ENCODE measurements at regions not wholly inside any gene's neighbourhood (a gene's known extent, or its start where the extent isn't known, plus 50 kb on each side); places are given as distances from the start of the nearest gene placed in this dataset.

- Mint-ChIP-seq H3K27me3 (ENCODE audit: unreplicated experiment) (no peaks in the 10 kb centered on the region), H3K27ac (ENCODE audit: unreplicated experiment) (no peak overlapping the region), H3K36me3 (ENCODE audit: low read depth, unreplicated experiment) (no peaks in the 10 kb centered on the region), H3K4me1 (ENCODE audit: unreplicated experiment) (no peaks in the 10 kb centered on the region), H3K4me3 (ENCODE audit: unreplicated experiment) (no peak overlapping the region), H3K9me3 (ENCODE audit: unreplicated experiment) (no peaks in the 10 kb centered on the region)
- DNase-seq (ENCODE audit: low spot score) = no peak
- TF ChIP-seq CTCF (IDR thresholded peaks at IDR 0.05; ENCODE audit: unreplicated experiment) = no peak
Observed at GRCh38 chr10:3714531-3714930, 70.5 kb downstream of the KLF6 start.

GRCh38 chr10:3712707-3713106 lies 72.3 kb downstream of the KLF6 start:
- no peaks in the 10 kb centered on the region for H3K9me3 Mint-ChIP-seq (ENCODE audit: unreplicated experiment)
- no peak overlapping the region for H3K4me3 Mint-ChIP-seq (ENCODE audit: unreplicated experiment)
- no peak overlapping the region for H3K27ac Mint-ChIP-seq (ENCODE audit: unreplicated experiment)
- no peaks in the 10 kb centered on the region for H3K36me3 Mint-ChIP-seq (ENCODE audit: low read depth, unreplicated experiment)
- no peaks in the 10 kb centered on the region for H3K4me1 Mint-ChIP-seq (ENCODE audit: unreplicated experiment)
- H3K27me3 Mint-ChIP-seq (ENCODE audit: unreplicated experiment) = no peaks in the 10 kb centered on the region
- no peak for DNase-seq (ENCODE audit: low spot score)
- no peak for TF ChIP-seq CTCF (IDR thresholded peaks at IDR 0.05; ENCODE audit: unreplicated experiment)

GRCh38 chr10:3711918-3712317 lies 73.1 kb downstream of the KLF6 start:
- Mint-ChIP-seq H3K4me1 (ENCODE audit: unreplicated experiment) (no peaks in the 10 kb centered on the region), H3K9me3 (ENCODE audit: unreplicated experiment) (no peaks in the 10 kb centered on the region), H3K27me3 (ENCODE audit: unreplicated experiment) (no peaks in the 10 kb centered on the region), H3K27ac (ENCODE audit: unreplicated experiment) (no peak overlapping the region), H3K4me3 (ENCODE audit: unreplicated experiment) (no peak overlapping the region), H3K36me3 (ENCODE audit: low read depth, unreplicated experiment) (no peaks in the 10 kb centered on the region)
- no peak for DNase-seq (ENCODE audit: low spot score)
- TF ChIP-seq CTCF (IDR thresholded peaks at IDR 0.05; ENCODE audit: unreplicated experiment) = no peak

GRCh38 chr10:3710764-3711163 lies 74.2 kb downstream of the KLF6 start:
- no peaks in the 10 kb centered on the region for H3K4me1 Mint-ChIP-seq (ENCODE audit: unreplicated experiment)
- H3K27ac Mint-ChIP-seq (ENCODE audit: unreplicated experiment) = no peak overlapping the region

More at GRCh38 chr10:3710764-3711163, 74.2 kb downstream of the KLF6 start:
- DNase-seq (ENCODE audit: low spot score) = no peak
- Mint-ChIP-seq H3K36me3 (ENCODE audit: low read depth, unreplicated experiment) (no peaks in the 10 kb centered on the region), H3K27me3 (ENCODE audit: unreplicated experiment) (no peaks in the 10 kb centered on the region), H3K4me3 (ENCODE audit: unreplicated experiment) (no peak overlapping the region), H3K9me3 (ENCODE audit: unreplicated experiment) (no peaks in the 10 kb centered on the region)
- TF ChIP-seq CTCF (IDR thresholded peaks at IDR 0.05; ENCODE audit: unreplicated experiment) = no peak

All from endothelial cell (in vitro differentiated cells).